ENCODE measurements at regions not wholly inside any gene's neighbourhood (a gene's known extent, or its start where the extent isn't known, plus 50 kb on each side); places are given as distances from the start of the nearest gene placed in this dataset.

- no peak for TF ChIP-seq CTCF (IDR thresholded peaks at IDR 0.05; ENCODE audit: insufficient read depth, low read length, missing control alignments)
- no peak overlapping the region for H3K4me3 ChIP-seq (ENCODE audit: low read depth, low read length)
- DNase-seq (ENCODE audit: low read depth, low spot score), result no peak
- CTCF ChIA-PET, result no interaction called here
- POLR2A ChIA-PET, result no interaction called here
Measured at GRCh38 chr3:22989716-22990115, 213.4 kb upstream of the UBE2E2 start.

GRCh38 chr3:22990291-22991200 is 212.6 kb upstream of the UBE2E2 start:
- CTCF ChIA-PET, result no interaction called here
- no peak for TF ChIP-seq CTCF (IDR thresholded peaks at IDR 0.05; ENCODE audit: insufficient read depth, low read length, missing control alignments)
- H3K4me3 ChIP-seq (ENCODE audit: low read depth, low read length), result no peak overlapping the region
- no peak for DNase-seq (ENCODE audit: low read depth, low spot score)
- POLR2A ChIA-PET, result no interaction called here

GRCh38 chr3:22994781-22995180 is 208.3 kb upstream of the UBE2E2 start:
- DNase-seq (ENCODE audit: low read depth, low spot score), result no peak
- H3K4me3 ChIP-seq (ENCODE audit: low read depth, low read length), result no peak overlapping the region
- POLR2A ChIA-PET, result no interaction called here
- no peak for TF ChIP-seq CTCF (IDR thresholded peaks at IDR 0.05; ENCODE audit: insufficient read depth, low read length, missing control alignments)
- CTCF ChIA-PET, result no interaction called here

- no peak for DNase-seq (ENCODE audit: low read depth, low spot score)
- H3K4me3 ChIP-seq (ENCODE audit: low read depth, low read length), result no peak overlapping the region
- ChIA-PET CTCF (no interaction called here), POLR2A (no interaction called here)
- TF ChIP-seq CTCF (IDR thresholded peaks at IDR 0.05; ENCODE audit: insufficient read depth, low read length, missing control alignments), result no peak
Measured at GRCh38 chr3:22996920-22997571, 206.1 kb upstream of the UBE2E2 start.

DNA sequence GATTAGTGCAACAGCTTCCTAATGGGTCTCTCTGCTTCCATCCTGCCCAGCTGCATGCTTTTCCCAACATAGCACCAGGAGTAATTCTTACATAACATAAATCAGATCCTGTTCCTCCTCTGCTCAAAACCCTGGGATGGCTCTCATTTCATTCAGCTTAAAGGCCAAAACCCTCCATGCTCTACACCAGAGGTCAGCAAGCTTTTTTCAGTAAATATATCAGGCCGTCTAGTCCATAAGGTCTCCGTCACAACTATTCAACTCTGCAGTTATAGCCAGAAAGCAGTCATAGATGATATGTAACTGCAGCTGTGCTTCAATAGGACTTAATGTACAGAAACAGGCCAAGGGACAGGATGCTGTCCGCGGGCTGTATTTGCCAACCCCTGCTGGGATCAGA is 202.8 kb upstream of the UBE2E2 start:
- POLR2A ChIA-PET, result no interaction called here
- CTCF ChIA-PET, result no interaction called here
- H3K4me3 ChIP-seq (ENCODE audit: low read depth, low read length), result no peak overlapping the region
- no peak for DNase-seq (ENCODE audit: low read depth, low spot score)
- TF ChIP-seq CTCF (IDR thresholded peaks at IDR 0.05; ENCODE audit: insufficient read depth, low read length, missing control alignments), result no peak

DNA sequence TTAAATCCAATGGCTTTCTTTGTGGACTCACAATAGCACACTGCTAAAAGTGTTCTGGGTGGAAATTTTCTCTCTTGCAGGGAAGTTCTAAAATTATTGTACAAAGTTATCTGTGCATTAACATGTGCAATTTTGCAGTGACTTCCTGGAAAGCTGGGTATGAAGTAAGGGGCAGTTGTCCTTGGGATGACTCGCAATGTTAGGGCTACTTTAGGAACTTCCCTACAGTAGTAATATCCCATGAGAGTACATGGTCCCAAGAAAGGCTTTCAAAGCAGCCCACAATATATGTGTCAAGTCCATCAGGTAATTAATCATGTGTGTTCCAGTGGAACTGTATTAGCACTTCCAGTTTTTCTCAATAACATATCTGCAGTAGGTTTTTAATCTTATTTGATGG is 201.0 kb upstream of the UBE2E2 start:
- no peak for TF ChIP-seq CTCF (IDR thresholded peaks at IDR 0.05; ENCODE audit: insufficient read depth, low read length, missing control alignments)
- no peak overlapping the region for H3K4me3 ChIP-seq (ENCODE audit: low read depth, low read length)
- DNase-seq (ENCODE audit: low read depth, low spot score), result no peak
- ChIA-PET CTCF (no interaction called here), POLR2A (no interaction called here)
